WTC11 (cell line): ENCODE measurements at regions not wholly inside any gene's neighbourhood (a gene's known extent, or its start where the extent isn't known, plus 50 kb on each side); places are given as distances from the start of the nearest gene placed in this dataset.
A peak's percentile ranks its signal among the peaks of the same experiment; 100 is the strongest.

ENCODE experiments used
- ATAC-seq: fragments of 200-7000 bp; cut with Tn5 transposase; 2 replicates; pipeline ENCODE4 v1.10.0; 2021; ENCODE audit warnings: mild to moderate bottlenecking, moderate library complexity
- CTCF ChIA-PET: fragments of 300-600 bp; sonication (Branson Sonifier 250); formaldehyde crosslinking; loops from one replicate; lab custom pipeline; 2021; ENCODE audit warnings: antibody characterized with exemption; lab: Charles Lee
- POLR2A ChIA-PET: fragments of 350-600 bp; sonication (Branson Sonifier 250); formaldehyde crosslinking; loops from one replicate; lab custom pipeline; 2021; ENCODE audit warnings: antibody characterized with exemption; lab: Charles Lee
- DNase-seq: peaks from one replicate; pipeline ENCODE4 v3.0.0; 2021; ENCODE audit warnings: low spot score
- H3K27ac Mint-ChIP-seq: 2 replicates; pipeline ENCODE4 v1.8.0; 2021; ENCODE audit warnings: mixed read lengths
- H3K27me3 Mint-ChIP-seq: 2 replicates; pipeline ENCODE4 v1.8.0; 2021; ENCODE audit warnings: low read depth, mild to moderate bottlenecking, moderate library complexity, mixed read lengths
- H3K36me3 Mint-ChIP-seq: 2 replicates; pipeline ENCODE4 v1.8.0; 2021; ENCODE audit warnings: mixed read lengths
- H3K4me1 Mint-ChIP-seq: 2 replicates; pipeline ENCODE4 v1.8.0; 2022; ENCODE audit warnings: mixed read lengths
- H3K4me3 Mint-ChIP-seq: 2 replicates; pipeline ENCODE4 v1.8.0; 2021; ENCODE audit warnings: mild to moderate bottlenecking, moderate library complexity, mixed read lengths
- H3K9me3 Mint-ChIP-seq: 2 replicates; pipeline ENCODE4 v1.8.0; 2021; ENCODE audit warnings: mixed read lengths
- ATF1 ChIP-seq: sonication (generic); formaldehyde crosslinking; IDR thresholded peaks from 2 replicates; pipeline ENCODE4 v1.8.1; 2023; ENCODE audit warnings: mild to moderate bottlenecking, moderate library complexity, missing genetic modification reagents
- CREB1 ChIP-seq: sonication (generic); formaldehyde crosslinking; IDR thresholded peaks from 2 replicates; pipeline ENCODE4 v1.8.0; 2023; ENCODE audit warnings: mild to moderate bottlenecking, missing genetic modification reagents
- FOXJ3 ChIP-seq: sonication (generic); formaldehyde crosslinking; IDR thresholded peaks from 2 replicates; pipeline ENCODE4 v1.9.0; 2021; ENCODE audit warnings: missing genetic modification reagents, mild to moderate bottlenecking, borderline replicate concordance
- GABPB1 ChIP-seq: sonication (generic); formaldehyde crosslinking; IDR thresholded peaks from 2 replicates; pipeline ENCODE4 v1.8.1; 2023; ENCODE audit warnings: mild to moderate bottlenecking, missing genetic modification reagents
- NFATC4 ChIP-seq: fragments of 250-450 bp; sonication (Bioruptor Pico); IDR thresholded peaks from 2 replicates; pipeline ENCODE4 v1.9.0; 2021; ENCODE audit warnings: mild to moderate bottlenecking
- RELA ChIP-seq: sonication (generic); formaldehyde crosslinking; IDR thresholded peaks from 2 replicates; pipeline ENCODE4 v1.8.1; 2022; ENCODE audit warnings: missing genetic modification reagents, mild to moderate bottlenecking, borderline replicate concordance
- RORB ChIP-seq: fragments of 250-450 bp; sonication (Bioruptor Pico); IDR thresholded peaks from 2 replicates; pipeline ENCODE4 v1.9.0; 2021; ENCODE audit warnings: mild to moderate bottlenecking
- SOX15 ChIP-seq: fragments of 250-450 bp; sonication (Bioruptor Pico); IDR thresholded peaks from 2 replicates; pipeline ENCODE4 v1.9.0; 2021; ENCODE audit warnings: mild to moderate bottlenecking
- SP1 ChIP-seq: sonication (generic); formaldehyde crosslinking; conservative IDR thresholded peaks from 2 replicates; pipeline ENCODE4 v1.8.1; 2022; ENCODE audit warnings: missing genetic modification reagents
- USF1 ChIP-seq: sonication (generic); formaldehyde crosslinking; IDR thresholded peaks from 2 replicates; pipeline ENCODE4 v1.8.0; 2022; ENCODE audit warnings: mild to moderate bottlenecking, missing genetic modification reagents
- ZBTB21 ChIP-seq: sonication (generic); formaldehyde crosslinking; IDR thresholded peaks from 2 replicates; pipeline ENCODE4 v1.8.1; 2023; ENCODE audit warnings: mild to moderate bottlenecking, missing genetic modification reagents, borderline replicate concordance
- ZNF138 ChIP-seq: sonication (generic); formaldehyde crosslinking; conservative IDR thresholded peaks from 2 replicates; pipeline ENCODE4 v1.8.1; 2022; ENCODE audit warnings: mild to moderate bottlenecking, moderate library complexity, missing genetic modification reagents
- ZNF219 ChIP-seq: sonication (generic); formaldehyde crosslinking; IDR thresholded peaks from 2 replicates; pipeline ENCODE4 v1.8.0; 2023; ENCODE audit warnings: missing genetic modification reagents, mild to moderate bottlenecking, borderline replicate concordance
- ZNF263 ChIP-seq: sonication (generic); formaldehyde crosslinking; IDR thresholded peaks from 2 replicates; pipeline ENCODE4 v1.8.1; 2022; ENCODE audit warnings: low read depth, mild to moderate bottlenecking, moderate library complexity, missing genetic modification reagents
- ZNF317 ChIP-seq: sonication (generic); formaldehyde crosslinking; IDR thresholded peaks from 2 replicates; pipeline ENCODE4 v1.8.1; 2023; ENCODE audit warnings: low read depth, mild to moderate bottlenecking, moderate library complexity, missing genetic modification reagents, borderline replicate concordance
- TF ChIP-seq, protein P1 (sequence below): fragments of 250-450 bp; sonication (Bioruptor Pico); IDR thresholded peaks from 2 replicates; pipeline ENCODE4 v2.1.2; 2022; ENCODE audit warnings: mild to moderate bottlenecking, moderate library complexity
- TF ChIP-seq, protein P2 (sequence below): fragments of 200-600 bp; IDR thresholded peaks from 2 replicates; pipeline ENCODE4 v1.8.0; 2022; ENCODE audit warnings: antibody characterized with exemption
- TF ChIP-seq, protein P3 (sequence below): sonication (generic); formaldehyde crosslinking; conservative IDR thresholded peaks from 2 replicates; pipeline ENCODE4 v1.8.1; 2022; ENCODE audit warnings: mild to moderate bottlenecking, missing genetic modification reagents
- TF ChIP-seq, protein P4 (sequence below): sonication (generic); formaldehyde crosslinking; IDR thresholded peaks from 2 replicates; pipeline ENCODE4 v1.8.1; 2023; ENCODE audit warnings: mild to moderate bottlenecking, missing genetic modification reagents, borderline replicate concordance
- TF ChIP-seq, protein P5 (sequence below): sonication (generic); formaldehyde crosslinking; IDR thresholded peaks from 2 replicates; pipeline ENCODE4 v1.8.0; 2022; ENCODE audit warnings: missing genetic modification reagents
- TF ChIP-seq, protein P6 (sequence below): sonication (generic); formaldehyde crosslinking; IDR thresholded peaks from 2 replicates; pipeline ENCODE4 v1.8.1; 2022; ENCODE audit warnings: low read depth, mild to moderate bottlenecking, moderate library complexity, missing genetic modification reagents, borderline replicate concordance
- TF ChIP-seq, protein P7 (sequence below): fragments of 250-450 bp; sonication (Bioruptor Pico); IDR thresholded peaks from 2 replicates; pipeline ENCODE4 v1.9.0; 2021; ENCODE audit warnings: mild to moderate bottlenecking

DNA sequence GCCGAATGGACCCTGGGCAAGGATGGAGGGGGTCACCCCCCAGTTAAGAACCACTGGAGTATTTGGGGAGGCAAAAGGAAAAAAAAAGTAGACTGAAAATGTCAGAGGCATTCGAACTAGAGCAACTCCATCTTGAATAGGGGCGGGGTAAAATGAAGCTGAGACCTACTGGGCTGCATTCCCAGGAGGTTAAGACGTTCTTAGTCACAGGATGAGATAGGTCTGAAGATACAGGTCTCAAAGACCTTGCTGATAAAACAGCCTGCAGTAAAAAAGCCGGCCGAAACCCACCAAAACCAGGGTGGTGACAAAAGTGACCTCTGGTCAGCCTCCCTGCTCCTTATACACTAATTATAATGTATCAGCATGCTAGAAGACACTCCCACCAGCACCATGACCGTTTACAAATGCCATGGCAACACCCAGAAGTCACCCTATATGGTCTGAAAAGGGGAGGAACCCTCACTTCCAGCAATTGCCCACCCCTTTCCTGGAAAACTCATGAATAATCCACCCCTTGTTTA, 70.4 kb upstream of the KCNG1 start:
- no peak for ATAC-seq
- H3K9me3 Mint-ChIP-seq, result no peaks in the 10 kb centered on the region
- POLR2A ChIA-PET, result no interaction called here
- TF ChIP-seq ZNF263 (CRISPR knock-in tag), result no peak
- TF ChIP-seq CREB1 (CRISPR knock-in tag), result no peak
- TF ChIP-seq, protein P1, sequence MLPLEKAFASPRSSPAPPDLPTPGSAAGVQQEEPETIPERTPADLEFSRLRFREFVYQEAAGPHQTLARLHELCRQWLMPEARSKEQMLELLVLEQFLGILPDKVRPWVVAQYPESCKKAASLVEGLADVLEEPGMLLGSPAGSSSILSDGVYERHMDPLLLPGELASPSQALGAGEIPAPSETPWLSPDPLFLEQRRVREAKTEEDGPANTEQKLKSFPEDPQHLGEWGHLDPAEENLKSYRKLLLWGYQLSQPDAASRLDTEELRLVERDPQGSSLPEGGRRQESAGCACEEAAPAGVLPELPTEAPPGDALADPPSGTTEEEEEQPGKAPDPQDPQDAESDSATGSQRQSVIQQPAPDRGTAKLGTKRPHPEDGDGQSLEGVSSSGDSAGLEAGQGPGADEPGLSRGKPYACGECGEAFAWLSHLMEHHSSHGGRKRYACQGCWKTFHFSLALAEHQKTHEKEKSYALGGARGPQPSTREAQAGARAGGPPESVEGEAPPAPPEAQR (CRISPR knock-in tag), result no peak
- TF ChIP-seq, protein P2, sequence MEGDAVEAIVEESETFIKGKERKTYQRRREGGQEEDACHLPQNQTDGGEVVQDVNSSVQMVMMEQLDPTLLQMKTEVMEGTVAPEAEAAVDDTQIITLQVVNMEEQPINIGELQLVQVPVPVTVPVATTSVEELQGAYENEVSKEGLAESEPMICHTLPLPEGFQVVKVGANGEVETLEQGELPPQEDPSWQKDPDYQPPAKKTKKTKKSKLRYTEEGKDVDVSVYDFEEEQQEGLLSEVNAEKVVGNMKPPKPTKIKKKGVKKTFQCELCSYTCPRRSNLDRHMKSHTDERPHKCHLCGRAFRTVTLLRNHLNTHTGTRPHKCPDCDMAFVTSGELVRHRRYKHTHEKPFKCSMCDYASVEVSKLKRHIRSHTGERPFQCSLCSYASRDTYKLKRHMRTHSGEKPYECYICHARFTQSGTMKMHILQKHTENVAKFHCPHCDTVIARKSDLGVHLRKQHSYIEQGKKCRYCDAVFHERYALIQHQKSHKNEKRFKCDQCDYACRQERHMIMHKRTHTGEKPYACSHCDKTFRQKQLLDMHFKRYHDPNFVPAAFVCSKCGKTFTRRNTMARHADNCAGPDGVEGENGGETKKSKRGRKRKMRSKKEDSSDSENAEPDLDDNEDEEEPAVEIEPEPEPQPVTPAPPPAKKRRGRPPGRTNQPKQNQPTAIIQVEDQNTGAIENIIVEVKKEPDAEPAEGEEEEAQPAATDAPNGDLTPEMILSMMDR, result no peak
- TF ChIP-seq, protein P3, sequence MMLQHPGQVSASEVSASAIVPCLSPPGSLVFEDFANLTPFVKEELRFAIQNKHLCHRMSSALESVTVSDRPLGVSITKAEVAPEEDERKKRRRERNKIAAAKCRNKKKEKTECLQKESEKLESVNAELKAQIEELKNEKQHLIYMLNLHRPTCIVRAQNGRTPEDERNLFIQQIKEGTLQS (CRISPR knock-in tag), result no peak
- TF ChIP-seq, protein P4, sequence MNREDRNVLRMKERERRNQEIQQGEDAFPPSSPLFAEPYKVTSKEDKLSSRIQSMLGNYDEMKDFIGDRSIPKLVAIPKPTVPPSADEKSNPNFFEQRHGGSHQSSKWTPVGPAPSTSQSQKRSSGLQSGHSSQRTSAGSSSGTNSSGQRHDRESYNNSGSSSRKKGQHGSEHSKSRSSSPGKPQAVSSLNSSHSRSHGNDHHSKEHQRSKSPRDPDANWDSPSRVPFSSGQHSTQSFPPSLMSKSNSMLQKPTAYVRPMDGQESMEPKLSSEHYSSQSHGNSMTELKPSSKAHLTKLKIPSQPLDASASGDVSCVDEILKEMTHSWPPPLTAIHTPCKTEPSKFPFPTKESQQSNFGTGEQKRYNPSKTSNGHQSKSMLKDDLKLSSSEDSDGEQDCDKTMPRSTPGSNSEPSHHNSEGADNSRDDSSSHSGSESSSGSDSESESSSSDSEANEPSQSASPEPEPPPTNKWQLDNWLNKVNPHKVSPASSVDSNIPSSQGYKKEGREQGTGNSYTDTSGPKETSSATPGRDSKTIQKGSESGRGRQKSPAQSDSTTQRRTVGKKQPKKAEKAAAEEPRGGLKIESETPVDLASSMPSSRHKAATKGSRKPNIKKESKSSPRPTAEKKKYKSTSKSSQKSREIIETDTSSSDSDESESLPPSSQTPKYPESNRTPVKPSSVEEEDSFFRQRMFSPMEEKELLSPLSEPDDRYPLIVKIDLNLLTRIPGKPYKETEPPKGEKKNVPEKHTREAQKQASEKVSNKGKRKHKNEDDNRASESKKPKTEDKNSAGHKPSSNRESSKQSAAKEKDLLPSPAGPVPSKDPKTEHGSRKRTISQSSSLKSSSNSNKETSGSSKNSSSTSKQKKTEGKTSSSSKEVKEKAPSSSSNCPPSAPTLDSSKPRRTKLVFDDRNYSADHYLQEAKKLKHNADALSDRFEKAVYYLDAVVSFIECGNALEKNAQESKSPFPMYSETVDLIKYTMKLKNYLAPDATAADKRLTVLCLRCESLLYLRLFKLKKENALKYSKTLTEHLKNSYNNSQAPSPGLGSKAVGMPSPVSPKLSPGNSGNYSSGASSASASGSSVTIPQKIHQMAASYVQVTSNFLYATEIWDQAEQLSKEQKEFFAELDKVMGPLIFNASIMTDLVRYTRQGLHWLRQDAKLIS (CRISPR knock-in tag), result no peak
- no peak for TF ChIP-seq ZNF317 (CRISPR knock-in tag)
- TF ChIP-seq NFATC4 (CRISPR knock-in tag), result no peak
- TF ChIP-seq FOXJ3 (CRISPR knock-in tag), result no peak
- no peak for TF ChIP-seq ZBTB21 (CRISPR knock-in tag)
- no peak for TF ChIP-seq ZNF138 (CRISPR knock-in tag)
- no peak for TF ChIP-seq SP1 (CRISPR knock-in tag)
- no peak for TF ChIP-seq SOX15
- no peak for TF ChIP-seq GABPB1 (CRISPR knock-in tag)
- no peak for TF ChIP-seq RORB
- no peak for TF ChIP-seq ATF1
- no peak for TF ChIP-seq RELA (CRISPR knock-in tag)
- TF ChIP-seq, all 79 proteins: peak for 0
- no peak for DNase-seq
- Mint-ChIP-seq H3K4me3 (no peak overlapping the region), H3K36me3 (no peaks in the 10 kb centered on the region), H3K27ac (peak overlapping the region; percentile 57; the same call in 1 of the 2 replicates), H3K27me3 (no peaks in the 10 kb centered on the region), H3K4me1 (peaks cover 26% of the 10 kb centered on the region)
- CTCF ChIA-PET, result no interaction called here

GRCh38 chr20:51092338-51092737, 69.4 kb upstream of the KCNG1 start:
- peak; percentile 53 for ATAC-seq
- ChIA-PET CTCF (interaction anchor here (0.5 to 2.2 kb wide), 12 partner anchors 16 to 234 kb away, joined by 3 to 28 read pairs (median 4); no protein-coding TSS in a partner anchor), POLR2A (interaction anchor here (0.9 to 1.0 kb wide), 2 partner anchors 7 to 100 kb away, joined by 3 to 4 read pairs; no protein-coding TSS in a partner anchor)
- H3K4me1 Mint-ChIP-seq, result peaks cover 33% of the 10 kb centered on the region
- H3K9me3 Mint-ChIP-seq, result no peaks in the 10 kb centered on the region
- H3K27me3 Mint-ChIP-seq, result no peaks in the 10 kb centered on the region
- DNase-seq, result no peak
- H3K36me3 Mint-ChIP-seq, result no peaks in the 10 kb centered on the region
- peak overlapping the region; percentile 61; the same call in 1 of the 2 replicates for H3K27ac Mint-ChIP-seq
- H3K4me3 Mint-ChIP-seq, result peak overlapping the region; percentile 41
- TF ChIP-seq, protein P5, sequence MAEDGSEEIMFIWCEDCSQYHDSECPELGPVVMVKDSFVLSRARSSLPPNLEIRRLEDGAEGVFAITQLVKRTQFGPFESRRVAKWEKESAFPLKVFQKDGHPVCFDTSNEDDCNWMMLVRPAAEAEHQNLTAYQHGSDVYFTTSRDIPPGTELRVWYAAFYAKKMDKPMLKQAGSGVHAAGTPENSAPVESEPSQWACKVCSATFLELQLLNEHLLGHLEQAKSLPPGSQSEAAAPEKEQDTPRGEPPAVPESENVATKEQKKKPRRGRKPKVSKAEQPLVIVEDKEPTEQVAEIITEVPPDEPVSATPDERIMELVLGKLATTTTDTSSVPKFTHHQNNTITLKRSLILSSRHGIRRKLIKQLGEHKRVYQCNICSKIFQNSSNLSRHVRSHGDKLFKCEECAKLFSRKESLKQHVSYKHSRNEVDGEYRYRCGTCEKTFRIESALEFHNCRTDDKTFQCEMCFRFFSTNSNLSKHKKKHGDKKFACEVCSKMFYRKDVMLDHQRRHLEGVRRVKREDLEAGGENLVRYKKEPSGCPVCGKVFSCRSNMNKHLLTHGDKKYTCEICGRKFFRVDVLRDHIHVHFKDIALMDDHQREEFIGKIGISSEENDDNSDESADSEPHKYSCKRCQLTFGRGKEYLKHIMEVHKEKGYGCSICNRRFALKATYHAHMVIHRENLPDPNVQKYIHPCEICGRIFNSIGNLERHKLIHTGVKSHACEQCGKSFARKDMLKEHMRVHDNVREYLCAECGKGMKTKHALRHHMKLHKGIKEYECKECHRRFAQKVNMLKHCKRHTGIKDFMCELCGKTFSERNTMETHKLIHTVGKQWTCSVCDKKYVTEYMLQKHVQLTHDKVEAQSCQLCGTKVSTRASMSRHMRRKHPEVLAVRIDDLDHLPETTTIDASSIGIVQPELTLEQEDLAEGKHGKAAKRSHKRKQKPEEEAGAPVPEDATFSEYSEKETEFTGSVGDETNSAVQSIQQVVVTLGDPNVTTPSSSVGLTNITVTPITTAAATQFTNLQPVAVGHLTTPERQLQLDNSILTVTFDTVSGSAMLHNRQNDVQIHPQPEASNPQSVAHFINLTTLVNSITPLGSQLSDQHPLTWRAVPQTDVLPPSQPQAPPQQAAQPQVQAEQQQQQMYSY, result no peak
- TF ChIP-seq, protein P6, sequence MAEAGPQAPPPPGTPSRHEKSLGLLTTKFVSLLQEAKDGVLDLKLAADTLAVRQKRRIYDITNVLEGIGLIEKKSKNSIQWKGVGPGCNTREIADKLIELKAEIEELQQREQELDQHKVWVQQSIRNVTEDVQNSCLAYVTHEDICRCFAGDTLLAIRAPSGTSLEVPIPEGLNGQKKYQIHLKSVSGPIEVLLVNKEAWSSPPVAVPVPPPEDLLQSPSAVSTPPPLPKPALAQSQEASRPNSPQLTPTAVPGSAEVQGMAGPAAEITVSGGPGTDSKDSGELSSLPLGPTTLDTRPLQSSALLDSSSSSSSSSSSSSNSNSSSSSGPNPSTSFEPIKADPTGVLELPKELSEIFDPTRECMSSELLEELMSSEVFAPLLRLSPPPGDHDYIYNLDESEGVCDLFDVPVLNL, result no peak
- no peak for TF ChIP-seq CREB1 (CRISPR knock-in tag)
- no peak for TF ChIP-seq ZNF219 (CRISPR knock-in tag)
- TF ChIP-seq, protein P7, sequence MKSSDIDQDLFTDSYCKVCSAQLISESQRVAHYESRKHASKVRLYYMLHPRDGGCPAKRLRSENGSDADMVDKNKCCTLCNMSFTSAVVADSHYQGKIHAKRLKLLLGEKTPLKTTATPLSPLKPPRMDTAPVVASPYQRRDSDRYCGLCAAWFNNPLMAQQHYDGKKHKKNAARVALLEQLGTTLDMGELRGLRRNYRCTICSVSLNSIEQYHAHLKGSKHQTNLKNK (CRISPR knock-in tag), result no peak
- TF ChIP-seq USF1 (CRISPR knock-in tag), result no peak
